ENCODE measurements at regions not wholly inside any gene's neighbourhood (a gene's known extent, or its start where the extent isn't known, plus 50 kb on each side); places are given as distances from the start of the nearest gene placed in this dataset.

GRCh38 chr4:149870008-149870407, 54.4 kb upstream of the IQCM start:
- H3K27ac Mint-ChIP-seq, result no peak overlapping the region
- no peaks in the 10 kb centered on the region for H3K4me1 Mint-ChIP-seq
- H3K9me3 Mint-ChIP-seq, result peaks cover 6% of the 10 kb centered on the region
- no peaks in the 10 kb centered on the region for H3K27me3 Mint-ChIP-seq
- no peak for ATAC-seq (replicated peaks)
- H3K4me3 Mint-ChIP-seq, result no peak overlapping the region
- H3K36me3 Mint-ChIP-seq (ENCODE audit: low read depth), result no peaks in the 10 kb centered on the region

- no peaks in the 10 kb centered on the region for H3K36me3 Mint-ChIP-seq (ENCODE audit: low read depth)
- H3K27me3 Mint-ChIP-seq, result peaks cover 14% of the 10 kb centered on the region
- no peaks in the 10 kb centered on the region for H3K4me1 Mint-ChIP-seq
- no peak overlapping the region for H3K4me3 Mint-ChIP-seq
- no peak overlapping the region for H3K27ac Mint-ChIP-seq
- no peak for ATAC-seq (replicated peaks)
- peaks cover 3% of the 10 kb centered on the region for H3K9me3 Mint-ChIP-seq
Measured at GRCh38 chr4:149881744-149882143, 66.1 kb upstream of the IQCM start.

GRCh38 chr4:149882251-149882650, 66.6 kb upstream of the IQCM start:
- Mint-ChIP-seq H3K27ac (no peak overlapping the region), H3K27me3 (peaks cover 14% of the 10 kb centered on the region), H3K36me3 (ENCODE audit: low read depth) (no peaks in the 10 kb centered on the region), H3K9me3 (peaks cover 3% of the 10 kb centered on the region), H3K4me1 (no peaks in the 10 kb centered on the region), H3K4me3 (no peak overlapping the region)
- ATAC-seq (replicated peaks), result no peak

- Mint-ChIP-seq H3K36me3 (ENCODE audit: low read depth) (no peaks in the 10 kb centered on the region), H3K27ac (no peak overlapping the region), H3K4me3 (no peak overlapping the region), H3K4me1 (no peaks in the 10 kb centered on the region), H3K27me3 (peaks cover 12% of the 10 kb centered on the region), H3K9me3 (peaks cover 3% of the 10 kb centered on the region)
- no peak for ATAC-seq (replicated peaks)
Measured at GRCh38 chr4:149884046-149884445, 68.4 kb upstream of the IQCM start.

- ATAC-seq (replicated peaks), result no peak
- H3K9me3 Mint-ChIP-seq, result peaks cover 3% of the 10 kb centered on the region
- no peak overlapping the region for H3K27ac Mint-ChIP-seq
- H3K27me3 Mint-ChIP-seq, result peaks cover 8% of the 10 kb centered on the region
- H3K4me3 Mint-ChIP-seq, result no peak overlapping the region
- no peaks in the 10 kb centered on the region for H3K36me3 Mint-ChIP-seq (ENCODE audit: low read depth)
- H3K4me1 Mint-ChIP-seq, result no peaks in the 10 kb centered on the region
Measured at GRCh38 chr4:149884529-149885181, 69.0 kb upstream of the IQCM start.

GRCh38 chr4:149885896-149886295, 70.3 kb upstream of the IQCM start:
- Mint-ChIP-seq H3K4me1 (no peaks in the 10 kb centered on the region), H3K9me3 (no peaks in the 10 kb centered on the region), H3K4me3 (no peak overlapping the region), H3K36me3 (ENCODE audit: low read depth) (no peaks in the 10 kb centered on the region), H3K27ac (no peak overlapping the region), H3K27me3 (no peaks in the 10 kb centered on the region)
- ATAC-seq (replicated peaks), result no peak

- no peaks in the 10 kb centered on the region for H3K4me1 Mint-ChIP-seq
- ATAC-seq (replicated peaks), result no peak
- no peak overlapping the region for H3K27ac Mint-ChIP-seq
- H3K27me3 Mint-ChIP-seq, result no peaks in the 10 kb centered on the region
- H3K36me3 Mint-ChIP-seq (ENCODE audit: low read depth), result no peaks in the 10 kb centered on the region
- no peaks in the 10 kb centered on the region for H3K9me3 Mint-ChIP-seq
- H3K4me3 Mint-ChIP-seq, result no peak overlapping the region
Measured at GRCh38 chr4:149886786-149887490, 71.3 kb upstream of the IQCM start.

GRCh38 chr4:149889991-149890390, 74.3 kb upstream of the IQCM start:
- Mint-ChIP-seq H3K36me3 (ENCODE audit: low read depth) (no peaks in the 10 kb centered on the region), H3K9me3 (no peaks in the 10 kb centered on the region), H3K4me1 (no peaks in the 10 kb centered on the region), H3K27me3 (no peaks in the 10 kb centered on the region), H3K4me3 (no peak overlapping the region), H3K27ac (no peak overlapping the region)
- no peak for ATAC-seq (replicated peaks)

GRCh38 chr4:149890531-149890930, 74.9 kb upstream of the IQCM start:
- Mint-ChIP-seq H3K36me3 (ENCODE audit: low read depth) (no peaks in the 10 kb centered on the region), H3K4me1 (no peaks in the 10 kb centered on the region), H3K27ac (no peak overlapping the region), H3K27me3 (no peaks in the 10 kb centered on the region), H3K9me3 (no peaks in the 10 kb centered on the region), H3K4me3 (no peak overlapping the region)
- no peak for ATAC-seq (replicated peaks)

- no peaks in the 10 kb centered on the region for H3K9me3 Mint-ChIP-seq
- no peaks in the 10 kb centered on the region for H3K36me3 Mint-ChIP-seq (ENCODE audit: low read depth)
- no peak overlapping the region for H3K4me3 Mint-ChIP-seq
- no peak for ATAC-seq (replicated peaks)
- no peaks in the 10 kb centered on the region for H3K4me1 Mint-ChIP-seq
- H3K27me3 Mint-ChIP-seq, result no peaks in the 10 kb centered on the region
- no peak overlapping the region for H3K27ac Mint-ChIP-seq
Measured at GRCh38 chr4:149891426-149891825, 75.8 kb upstream of the IQCM start.

- Mint-ChIP-seq H3K27ac (no peak overlapping the region), H3K4me3 (no peak overlapping the region), H3K27me3 (no peaks in the 10 kb centered on the region), H3K4me1 (no peaks in the 10 kb centered on the region), H3K36me3 (ENCODE audit: low read depth) (no peaks in the 10 kb centered on the region), H3K9me3 (no peaks in the 10 kb centered on the region)
- no peak for ATAC-seq (replicated peaks)
Measured at GRCh38 chr4:149896432-149896831, 80.8 kb upstream of the IQCM start.

- Mint-ChIP-seq H3K4me1 (no peaks in the 10 kb centered on the region), H3K9me3 (no peaks in the 10 kb centered on the region), H3K27me3 (no peaks in the 10 kb centered on the region), H3K36me3 (ENCODE audit: low read depth) (no peaks in the 10 kb centered on the region), H3K27ac (no peak overlapping the region), H3K4me3 (no peak overlapping the region)
- no peak for ATAC-seq (replicated peaks)
Measured at GRCh38 chr4:149897783-149898182, 82.1 kb upstream of the IQCM start.

- no peak overlapping the region for H3K4me3 Mint-ChIP-seq
- no peak overlapping the region for H3K27ac Mint-ChIP-seq
- no peaks in the 10 kb centered on the region for H3K36me3 Mint-ChIP-seq (ENCODE audit: low read depth)
- H3K4me1 Mint-ChIP-seq, result no peaks in the 10 kb centered on the region
- H3K9me3 Mint-ChIP-seq, result no peaks in the 10 kb centered on the region
- no peak for ATAC-seq (replicated peaks)
- peaks cover 3% of the 10 kb centered on the region for H3K27me3 Mint-ChIP-seq
Measured at GRCh38 chr4:149901128-149901527, 85.5 kb upstream of the IQCM start.

- no peaks in the 10 kb centered on the region for H3K36me3 Mint-ChIP-seq (ENCODE audit: low read depth)
- no peak overlapping the region for H3K4me3 Mint-ChIP-seq
- no peaks in the 10 kb centered on the region for H3K4me1 Mint-ChIP-seq
- H3K27me3 Mint-ChIP-seq, result peaks cover 3% of the 10 kb centered on the region
- no peaks in the 10 kb centered on the region for H3K9me3 Mint-ChIP-seq
- H3K27ac Mint-ChIP-seq, result no peak overlapping the region
- no peak for ATAC-seq (replicated peaks)
Measured at GRCh38 chr4:149902242-149902641, 86.6 kb upstream of the IQCM start.

- H3K27me3 Mint-ChIP-seq, result peaks cover 5% of the 10 kb centered on the region
- no peaks in the 10 kb centered on the region for H3K4me1 Mint-ChIP-seq
Measured at GRCh38 chr4:149910177-149910576, 94.5 kb upstream of the IQCM start.

More at GRCh38 chr4:149910177-149910576, 94.5 kb upstream of the IQCM start:
- no peak for ATAC-seq (replicated peaks)
- no peak overlapping the region for H3K4me3 Mint-ChIP-seq
- no peak overlapping the region for H3K27ac Mint-ChIP-seq
- no peaks in the 10 kb centered on the region for H3K9me3 Mint-ChIP-seq
- no peaks in the 10 kb centered on the region for H3K36me3 Mint-ChIP-seq (ENCODE audit: low read depth)

All from activated T-helper 17 cell treated with anti-CD3 and anti-CD28 coated beads, Interleukin-2, amount 50 U/mL, for 72 hours (primary cell).